GM12878 (cell line): ENCODE measurements at regions not wholly inside any gene's neighbourhood (a gene's known extent, or its start where the extent isn't known, plus 50 kb on each side); places are given as distances from the start of the nearest gene placed in this dataset.

Experiments
- BACH1 ChIP-seq: fragments of 450-650 bp; IDR thresholded peaks from 2 replicates; pipeline ENCODE4 v1.6.1; 2017; ENCODE audit warnings: mild to moderate bottlenecking, borderline replicate concordance
- BHLHE40 ChIP-seq, 2 experiments: fragments of 450-650 bp in 1 of 2; IDR thresholded peaks; 2 replicates each; pipeline ENCODE4 v1.6.1; 2011 to 2017; ENCODE audit warnings: low read depth in 2 of 2, borderline replicate concordance in 1 of 2, improper control_type of control experiment in 1 of 2, low read length in 1 of 2, mild to moderate bottlenecking in 1 of 2
- BRCA1 ChIP-seq: IDR thresholded peaks from 2 replicates; pipeline ENCODE4 v1.6.1; 2011; ENCODE audit warnings: low read depth, low read length, improper control_type of control experiment
- CBX3 ChIP-seq: fragments of 200-600 bp; sonication (generic); IDR thresholded peaks from 2 replicates; pipeline ENCODE4 v1.6.1; 2016; ENCODE audit warnings: low read depth, borderline replicate concordance
- CHD2 ChIP-seq: IDR thresholded peaks from 2 replicates; pipeline ENCODE4 v1.6.1; 2011; ENCODE audit warnings: low read depth, low read length, improper control_type of control experiment, borderline replicate concordance
- CHD4 ChIP-seq: fragments of 200-600 bp; sonication (generic); IDR thresholded peaks from 2 replicates; pipeline ENCODE4 v1.6.1; 2016; ENCODE audit warnings: mild to moderate bottlenecking
- EGR1 ChIP-seq, 2 experiments: IDR thresholded peaks; 1 replicate in 1 of 2; 2 replicates in 1 of 2; pipeline ENCODE4 v1.6.1; 2011 to 2012; ENCODE audit warnings: low read depth in 2 of 2, low read length in 2 of 2, borderline replicate concordance in 1 of 2, mild to moderate bottlenecking in 1 of 2, moderate library complexity in 1 of 2
- ETV6 ChIP-seq, 2 experiments: fragments of 450-650 bp in 1 of 2; IDR thresholded peaks in 1 of 2; conservative IDR thresholded peaks in 1 of 2; 2 replicates each; pipeline ENCODE4 v1.6.1; 2014; ENCODE audit warnings: antibody characterized with exemption in 1 of 2, borderline replicate concordance in 1 of 2, low read depth in 1 of 2, mild to moderate bottlenecking in 1 of 2, moderate library complexity in 1 of 2
- GABPA ChIP-seq: IDR thresholded peaks from 2 replicates; pipeline ENCODE4 v1.6.1; 2014; ENCODE audit warnings: antibody characterized with exemption, low read depth, mild to moderate bottlenecking, inconsistent platforms
- IKZF1 ChIP-seq: fragments of 450-650 bp; conservative IDR thresholded peaks from 2 replicates; pipeline ENCODE4 v1.6.1; 2017; ENCODE audit warnings: antibody characterized with exemption, mild to moderate bottlenecking
- MXI1 ChIP-seq: fragments of 150-350 bp; IDR thresholded peaks from 2 replicates; pipeline ENCODE4 v1.6.1; 2011; ENCODE audit warnings: low read depth, mild to moderate bottlenecking, inconsistent platforms, low read length, improper control_type of control experiment
- POLR2AphosphoS2 ChIP-seq: IDR thresholded peaks from 2 replicates; pipeline ENCODE4 v1.6.1; 2011; ENCODE audit warnings: low read depth, mild to moderate bottlenecking, low read length, improper control_type of control experiment, moderate library complexity
- RAD51 ChIP-seq: fragments of 450-650 bp; IDR thresholded peaks from 2 replicates; pipeline ENCODE4 v1.6.1; 2016; ENCODE audit warnings: moderate library complexity, mild to moderate bottlenecking, inconsistent platforms
- STAT1 ChIP-seq: fragments of 450-650 bp; conservative IDR thresholded peaks from 2 replicates; pipeline ENCODE4 v1.6.1; 2014; ENCODE audit warnings: antibody characterized with exemption, mild to moderate bottlenecking
- TCF12 ChIP-seq: IDR thresholded peaks from 2 replicates; pipeline ENCODE4 v1.6.1; 2011; ENCODE audit warnings: low read depth, mild to moderate bottlenecking, low read length
- YBX1 ChIP-seq: fragments of 450-650 bp; IDR thresholded peaks from 2 replicates; pipeline ENCODE4 v1.6.1; 2016; ENCODE audit warnings: antibody characterized with exemption
- YY1 ChIP-seq: IDR thresholded peaks from 2 replicates; pipeline ENCODE4 v1.6.1; 2011; ENCODE audit warnings: low read depth, mild to moderate bottlenecking, low read length
- ZBED1 ChIP-seq: IDR thresholded peaks from 2 replicates; pipeline ENCODE4 v1.6.1; 2016; ENCODE audit warnings: borderline replicate concordance
- ZNF592 ChIP-seq: fragments of 450-650 bp; IDR thresholded peaks from 2 replicates; pipeline ENCODE4 v1.6.1; 2017; ENCODE audit warnings: mild to moderate bottlenecking, moderate library complexity
- TF ChIP-seq, protein P1 (sequence below): IDR thresholded peaks from 2 replicates; pipeline ENCODE4 v1.6.1; 2012; ENCODE audit warnings: low read depth, low read length, improper control_type of control experiment
- TF ChIP-seq, protein P2 (sequence below): fragments of 450-650 bp; IDR thresholded peaks from 2 replicates; pipeline ENCODE4 v1.6.1; 2016; ENCODE audit warnings: mild to moderate bottlenecking

GRCh38 chrX:42107495-42108488, 184.4 kb upstream of the CASK start (continued):
- TF ChIP-seq, protein P1, sequence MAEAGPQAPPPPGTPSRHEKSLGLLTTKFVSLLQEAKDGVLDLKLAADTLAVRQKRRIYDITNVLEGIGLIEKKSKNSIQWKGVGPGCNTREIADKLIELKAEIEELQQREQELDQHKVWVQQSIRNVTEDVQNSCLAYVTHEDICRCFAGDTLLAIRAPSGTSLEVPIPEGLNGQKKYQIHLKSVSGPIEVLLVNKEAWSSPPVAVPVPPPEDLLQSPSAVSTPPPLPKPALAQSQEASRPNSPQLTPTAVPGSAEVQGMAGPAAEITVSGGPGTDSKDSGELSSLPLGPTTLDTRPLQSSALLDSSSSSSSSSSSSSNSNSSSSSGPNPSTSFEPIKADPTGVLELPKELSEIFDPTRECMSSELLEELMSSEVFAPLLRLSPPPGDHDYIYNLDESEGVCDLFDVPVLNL = no peak
- TF ChIP-seq CHD2 (no peak), ETV6 (conservative IDR thresholded peaks at IDR 0.05 in 1 of 2, IDR thresholded peaks at IDR 0.05 in 1 of 2; ENCODE audit: borderline replicate concordance in 1 of 2, low read depth in 1 of 2) (peak in 1 of 2 experiments; percentile 21; a peak in 1 of 4 replicates), ZBED1 (peak; percentile 47; the same call in 1 of the 2 replicates), BRCA1 (no peak), MXI1 (no peak), CHD4 (no peak), IKZF1 (0 out of 2 replicates have a peak, but pooled peaks have one; percentile 22), GABPA (0 out of 2 replicates have a peak, but pooled peaks have one; percentile 22), ZNF592 (no peak), CBX3 (no peak), YY1 (no peak), EGR1 (IDR thresholded peaks at IDR 0.05; ENCODE audit: borderline replicate concordance in 1 of 2, low read depth in 2 of 2, low read length in 2 of 2) (no peak), BHLHE40 (IDR thresholded peaks at IDR 0.05; ENCODE audit: borderline replicate concordance in 1 of 2, low read depth in 2 of 2, low read length in 1 of 2) (peak in 1 of 2 experiments; percentile 2; a peak in 1 of 4 replicates), RAD51 (no peak), YBX1 (no peak), BACH1 (no peak), POLR2AphosphoS2 (no peak), TCF12 (no peak), STAT1 (no peak)
- TF ChIP-seq, protein P2, sequence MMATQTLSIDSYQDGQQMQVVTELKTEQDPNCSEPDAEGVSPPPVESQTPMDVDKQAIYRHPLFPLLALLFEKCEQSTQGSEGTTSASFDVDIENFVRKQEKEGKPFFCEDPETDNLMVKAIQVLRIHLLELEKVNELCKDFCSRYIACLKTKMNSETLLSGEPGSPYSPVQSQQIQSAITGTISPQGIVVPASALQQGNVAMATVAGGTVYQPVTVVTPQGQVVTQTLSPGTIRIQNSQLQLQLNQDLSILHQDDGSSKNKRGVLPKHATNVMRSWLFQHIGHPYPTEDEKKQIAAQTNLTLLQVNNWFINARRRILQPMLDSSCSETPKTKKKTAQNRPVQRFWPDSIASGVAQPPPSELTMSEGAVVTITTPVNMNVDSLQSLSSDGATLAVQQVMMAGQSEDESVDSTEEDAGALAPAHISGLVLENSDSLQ = no peak
